WTC11 (cell line): ENCODE measurements at regions not wholly inside any gene's neighbourhood (a gene's known extent, or its start where the extent isn't known, plus 50 kb on each side); places are given as distances from the start of the nearest gene placed in this dataset.
"Not testable (repeated sequence)": the region's sequence is repeated elsewhere in the genome, so short reads cannot be mapped to it uniquely, and the experiment has no call there.

Experiments used
- ATAC-seq: fragments of 200-7000 bp; cut with Tn5 transposase; 2 replicates; pipeline ENCODE4 v1.10.0; 2021; ENCODE audit warnings: mild to moderate bottlenecking, moderate library complexity
- CTCF ChIA-PET: fragments of 300-600 bp; sonication (Branson Sonifier 250); formaldehyde crosslinking; loops from one replicate; lab custom pipeline; 2021; ENCODE audit warnings: antibody characterized with exemption; lab: Charles Lee
- POLR2A ChIA-PET: fragments of 350-600 bp; sonication (Branson Sonifier 250); formaldehyde crosslinking; loops from one replicate; lab custom pipeline; 2021; ENCODE audit warnings: antibody characterized with exemption; lab: Charles Lee
- DNase-seq: peaks from one replicate; pipeline ENCODE4 v3.0.0; 2021; ENCODE audit warnings: low spot score
- H3K27ac Mint-ChIP-seq: 2 replicates; pipeline ENCODE4 v1.8.0; 2021; ENCODE audit warnings: mixed read lengths
- H3K27me3 Mint-ChIP-seq: 2 replicates; pipeline ENCODE4 v1.8.0; 2021; ENCODE audit warnings: low read depth, mild to moderate bottlenecking, moderate library complexity, mixed read lengths
- H3K36me3 Mint-ChIP-seq: 2 replicates; pipeline ENCODE4 v1.8.0; 2021; ENCODE audit warnings: mixed read lengths
- H3K4me1 Mint-ChIP-seq: 2 replicates; pipeline ENCODE4 v1.8.0; 2022; ENCODE audit warnings: mixed read lengths
- H3K4me3 Mint-ChIP-seq: 2 replicates; pipeline ENCODE4 v1.8.0; 2021; ENCODE audit warnings: mild to moderate bottlenecking, moderate library complexity, mixed read lengths
- H3K9me3 Mint-ChIP-seq: 2 replicates; pipeline ENCODE4 v1.8.0; 2021; ENCODE audit warnings: mixed read lengths

DNA sequence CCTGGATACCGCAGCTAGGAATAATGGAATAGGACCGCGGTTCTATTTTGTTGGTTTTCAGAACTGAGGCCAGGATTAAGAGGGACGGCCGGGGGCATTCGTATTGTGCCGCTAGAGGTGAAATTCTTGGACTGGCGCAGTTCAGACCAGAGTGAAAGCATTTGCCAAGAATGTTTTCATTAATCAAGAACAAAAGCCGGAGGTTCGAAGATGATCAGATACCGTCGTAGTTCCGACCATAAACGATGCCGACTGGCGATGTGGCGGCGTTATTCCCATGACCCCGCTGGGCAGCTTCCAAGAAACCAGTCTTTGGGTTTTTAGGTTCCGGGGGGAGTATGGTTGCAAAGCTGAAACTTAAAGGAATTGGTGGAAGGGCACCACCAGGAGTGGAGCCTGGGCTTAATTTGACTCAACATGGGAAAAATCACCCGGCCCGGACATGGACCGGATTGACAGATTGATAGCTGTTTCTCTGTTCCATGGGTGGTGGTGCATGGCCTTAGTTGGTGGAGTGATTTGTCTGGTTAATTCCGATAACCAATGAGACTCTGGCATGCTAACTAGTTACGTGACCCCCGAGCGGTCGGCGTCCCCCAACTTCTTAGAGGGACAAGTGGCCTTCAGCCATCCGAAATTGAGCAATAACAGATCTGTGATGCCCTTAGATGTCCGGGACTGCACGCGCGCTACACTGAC lies 3897.5 kb upstream of the OR11H1 start:
- DNase-seq, ATAC-seq, H3K4me3 Mint-ChIP-seq, POLR2A ChIA-PET, H3K4me1 Mint-ChIP-seq, CTCF ChIA-PET, H3K27ac Mint-ChIP-seq: not testable (repeated sequence)
- Mint-ChIP-seq H3K9me3 (peaks cover 26% of the 10 kb centered on the region), H3K27me3 (peaks cover 18% of the 10 kb centered on the region), H3K36me3 (peaks cover 37% of the 10 kb centered on the region)
